ENCODE measurements at regions not wholly inside any gene's neighbourhood (a gene's known extent, or its start where the extent isn't known, plus 50 kb on each side); places are given as distances from the start of the nearest gene placed in this dataset.

DNA sequence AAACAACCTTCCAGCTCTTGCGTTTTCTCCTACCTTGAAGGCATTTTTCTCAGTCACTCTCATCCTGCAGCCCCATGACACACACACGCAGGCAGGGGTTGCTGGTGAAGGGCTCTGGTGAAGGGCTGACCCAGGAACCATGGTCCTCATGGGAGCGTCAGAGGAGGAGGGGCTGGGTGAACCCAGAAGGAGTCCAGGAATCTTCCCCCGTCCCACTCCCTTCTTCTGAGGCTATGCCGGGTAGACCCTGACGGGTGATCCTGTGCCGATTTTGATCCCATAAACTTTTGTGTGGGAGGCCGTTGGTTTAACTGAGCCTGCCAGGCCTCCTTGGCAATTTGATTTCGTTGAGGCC lies 278.4 kb upstream of the FOXF1 start:
- TF ChIP-seq, protein P1, sequence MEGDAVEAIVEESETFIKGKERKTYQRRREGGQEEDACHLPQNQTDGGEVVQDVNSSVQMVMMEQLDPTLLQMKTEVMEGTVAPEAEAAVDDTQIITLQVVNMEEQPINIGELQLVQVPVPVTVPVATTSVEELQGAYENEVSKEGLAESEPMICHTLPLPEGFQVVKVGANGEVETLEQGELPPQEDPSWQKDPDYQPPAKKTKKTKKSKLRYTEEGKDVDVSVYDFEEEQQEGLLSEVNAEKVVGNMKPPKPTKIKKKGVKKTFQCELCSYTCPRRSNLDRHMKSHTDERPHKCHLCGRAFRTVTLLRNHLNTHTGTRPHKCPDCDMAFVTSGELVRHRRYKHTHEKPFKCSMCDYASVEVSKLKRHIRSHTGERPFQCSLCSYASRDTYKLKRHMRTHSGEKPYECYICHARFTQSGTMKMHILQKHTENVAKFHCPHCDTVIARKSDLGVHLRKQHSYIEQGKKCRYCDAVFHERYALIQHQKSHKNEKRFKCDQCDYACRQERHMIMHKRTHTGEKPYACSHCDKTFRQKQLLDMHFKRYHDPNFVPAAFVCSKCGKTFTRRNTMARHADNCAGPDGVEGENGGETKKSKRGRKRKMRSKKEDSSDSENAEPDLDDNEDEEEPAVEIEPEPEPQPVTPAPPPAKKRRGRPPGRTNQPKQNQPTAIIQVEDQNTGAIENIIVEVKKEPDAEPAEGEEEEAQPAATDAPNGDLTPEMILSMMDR (IDR thresholded peaks at IDR 0.05) = no peak
- TF ChIP-seq POLR2AphosphoS5 (IDR thresholded peaks at IDR 0.05) = no peak
